ENCODE measurements at regions not wholly inside any gene's neighbourhood (a gene's known extent, or its start where the extent isn't known, plus 50 kb on each side); places are given as distances from the start of the nearest gene placed in this dataset.
"Not testable (repeated sequence)": the region's sequence is repeated elsewhere in the genome, so short reads cannot be mapped to it uniquely, and the experiment has no call there.

- DNase-seq, result no peak
Measured at GRCh38 chr5:118365718-118366117, 622.6 kb downstream of the DTWD2 start.

GRCh38 chr5:118354797-118355196 is 633.5 kb downstream of the DTWD2 start:
- no peak for DNase-seq

GRCh38 chr5:118353970-118354369 is 634.4 kb downstream of the DTWD2 start:
- no peak for DNase-seq

GRCh38 chr5:118336468-118336867 is 651.9 kb downstream of the DTWD2 start:
- DNase-seq, result no peak

- DNase-seq, result no peak
Measured at GRCh38 chr5:118327389-118327788, 661.0 kb downstream of the DTWD2 start.

- DNase-seq, result no peak
Measured at GRCh38 chr5:118326481-118327045, 661.8 kb downstream of the DTWD2 start.

- DNase-seq, result no peak
Measured at GRCh38 chr5:118325931-118326330, 662.4 kb downstream of the DTWD2 start.

- DNase-seq, result not testable (repeated sequence)
Measured at GRCh38 chr5:118323723-118324122, 664.6 kb downstream of the DTWD2 start.

- DNase-seq, result no peak
Measured at GRCh38 chr5:118321081-118321480, 667.3 kb downstream of the DTWD2 start.

- DNase-seq, result no peak
Measured at GRCh38 chr5:118320121-118320520, 668.2 kb downstream of the DTWD2 start.

- DNase-seq, result no peak
Measured at GRCh38 chr5:118314931-118315330, 673.4 kb downstream of the DTWD2 start.

- no peak for DNase-seq
Measured at GRCh38 chr5:118311103-118311819, 677.1 kb downstream of the DTWD2 start.

- DNase-seq, result no peak
Measured at GRCh38 chr5:118310401-118310800, 677.9 kb downstream of the DTWD2 start.

GRCh38 chr5:118303296-118303695 is 685.1 kb downstream of the DTWD2 start:
- DNase-seq, result no peak

GRCh38 chr5:118302786-118303185 is 685.6 kb downstream of the DTWD2 start:
- no peak for DNase-seq

- no peak for DNase-seq
Measured at GRCh38 chr5:118301696-118302095, 686.7 kb downstream of the DTWD2 start.

- DNase-seq, result no peak
Measured at GRCh38 chr5:118295045-118295444, 693.3 kb downstream of the DTWD2 start.

- DNase-seq, result no peak
Measured at GRCh38 chr5:118293378-118293777, 695.0 kb downstream of the DTWD2 start.

- DNase-seq, result no peak
Measured at GRCh38 chr5:118290204-118290603, 698.1 kb downstream of the DTWD2 start.

GRCh38 chr5:118284230-118284629 is 704.1 kb downstream of the DTWD2 start:
- DNase-seq, result not testable (repeated sequence)

- DNase-seq, result not testable (repeated sequence)
Measured at GRCh38 chr5:118282480-118283038, 705.8 kb downstream of the DTWD2 start.

- DNase-seq, result no peak
Measured at GRCh38 chr5:118279540-118280294, 708.6 kb downstream of the DTWD2 start.

GRCh38 chr5:118270526-118270925 is 717.8 kb downstream of the DTWD2 start:
- DNase-seq, result no peak

GRCh38 chr5:118258223-118258622 is 730.1 kb downstream of the DTWD2 start:
- no peak for DNase-seq
